ENCODE measurements at regions not wholly inside any gene's neighbourhood (a gene's known extent, or its start where the extent isn't known, plus 50 kb on each side); places are given as distances from the start of the nearest gene placed in this dataset.

GRCh38 chrX:129000018-129000417, 523.3 kb downstream of the SMARCA1 start:
- TF ChIP-seq EZH2phosphoT487 (IDR thresholded peaks at IDR 0.05; ENCODE audit: borderline replicate concordance, low read length) (no peak), EZH2 (IDR thresholded peaks at IDR 0.05; ENCODE audit: low read length, unreplicated experiment) (no peak)
